Lower leg skin (tissue), 4 donors: ENCODE measurements at regions not wholly inside any gene's neighbourhood (a gene's known extent, or its start where the extent isn't known, plus 50 kb on each side); places are given as distances from the start of the nearest gene placed in this dataset.

Experiments
- DNase-seq, 2 donors: peaks; one replicate each; pipeline ENCODE4 v3.0.0-alpha.2; 2019; ENCODE audit warnings: low spot score in 2 of 2
- H3K4me3 ChIP-seq: fragments of 200-600 bp; sonication (generic); 2 replicates; pipeline ENCODE4 v1.5.1; 2017; ENCODE audit warnings: mild to moderate bottlenecking, low read depth; ENCODE audit not compliant: poor library complexity, severe bottlenecking
- POLR2A ChIP-seq, 2 donors: fragments of 450-650 bp; IDR thresholded peaks; one replicate each; pipeline ENCODE4 v1.6.1; 2016 to 2017; ENCODE audit warnings: antibody characterized with exemption in 2 of 2, mild to moderate bottlenecking in 1 of 2, moderate library complexity in 1 of 2
- WGBS, 2 donors: methylation state at CpG; one replicate each; pipeline ENCODE4 v1.1.5; 2018; 5-methylcytosine and 5-hydroxymethylcytosine counted together
- intact Hi-C: fragments of 100-400 bp; cut with DNase I; formaldehyde crosslinking; loops from one replicate; pipeline ENCODE4 v1.15.0; 2023; ENCODE audit warnings: low total_unique reads
- TF ChIP-seq, protein P1 (sequence below), 3 donors: fragments of 450-650 bp; IDR thresholded peaks; one replicate each; pipeline ENCODE4 v1.5.1; 2016; ENCODE audit warnings: antibody characterized with exemption in 3 of 3, mild to moderate bottlenecking in 3 of 3, moderate library complexity in 2 of 3

DNA sequence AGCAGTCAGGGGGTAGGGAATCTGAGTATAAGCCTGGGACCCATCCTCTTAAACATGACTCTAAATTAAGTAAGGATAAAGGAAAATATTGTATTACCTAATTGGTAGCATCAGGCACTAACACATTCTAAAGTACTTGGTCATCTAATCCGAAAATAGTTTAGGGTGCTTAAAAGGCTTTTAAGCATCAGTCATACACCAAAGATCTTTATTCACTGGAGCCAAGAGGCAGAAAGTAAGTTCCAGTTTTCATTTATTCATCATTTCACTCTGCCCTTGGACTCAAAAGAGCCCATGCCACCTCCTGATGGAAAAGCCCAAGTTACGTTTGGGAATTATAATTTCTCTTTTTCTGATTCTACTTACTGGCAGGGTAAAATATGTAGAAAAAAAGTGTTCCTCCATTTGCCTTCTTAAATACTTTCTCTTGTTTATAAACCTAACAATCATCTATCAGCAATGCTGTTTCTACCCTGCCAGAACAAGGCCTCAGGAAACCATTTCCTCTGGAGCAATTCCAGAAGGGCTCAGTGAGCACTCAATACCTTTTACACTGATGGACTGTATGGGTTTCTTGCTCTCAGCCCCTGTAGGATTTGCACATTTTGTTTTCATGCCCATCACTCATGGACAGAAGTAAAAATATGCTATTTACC is 120.1 kb upstream of the SLC5A12 start:
- no peak for DNase-seq
- no peak overlapping the region for H3K4me3 ChIP-seq
- intact Hi-C loops, result no loop called here
- 18 to 30% methylated on average over 2 of the region's 2 CpGs for WGBS, 2 donors
- TF ChIP-seq, protein P1, sequence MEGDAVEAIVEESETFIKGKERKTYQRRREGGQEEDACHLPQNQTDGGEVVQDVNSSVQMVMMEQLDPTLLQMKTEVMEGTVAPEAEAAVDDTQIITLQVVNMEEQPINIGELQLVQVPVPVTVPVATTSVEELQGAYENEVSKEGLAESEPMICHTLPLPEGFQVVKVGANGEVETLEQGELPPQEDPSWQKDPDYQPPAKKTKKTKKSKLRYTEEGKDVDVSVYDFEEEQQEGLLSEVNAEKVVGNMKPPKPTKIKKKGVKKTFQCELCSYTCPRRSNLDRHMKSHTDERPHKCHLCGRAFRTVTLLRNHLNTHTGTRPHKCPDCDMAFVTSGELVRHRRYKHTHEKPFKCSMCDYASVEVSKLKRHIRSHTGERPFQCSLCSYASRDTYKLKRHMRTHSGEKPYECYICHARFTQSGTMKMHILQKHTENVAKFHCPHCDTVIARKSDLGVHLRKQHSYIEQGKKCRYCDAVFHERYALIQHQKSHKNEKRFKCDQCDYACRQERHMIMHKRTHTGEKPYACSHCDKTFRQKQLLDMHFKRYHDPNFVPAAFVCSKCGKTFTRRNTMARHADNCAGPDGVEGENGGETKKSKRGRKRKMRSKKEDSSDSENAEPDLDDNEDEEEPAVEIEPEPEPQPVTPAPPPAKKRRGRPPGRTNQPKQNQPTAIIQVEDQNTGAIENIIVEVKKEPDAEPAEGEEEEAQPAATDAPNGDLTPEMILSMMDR (IDR thresholded peaks at IDR 0.05), result no peak
- no peak for TF ChIP-seq POLR2A (IDR thresholded peaks at IDR 0.05)

DNA sequence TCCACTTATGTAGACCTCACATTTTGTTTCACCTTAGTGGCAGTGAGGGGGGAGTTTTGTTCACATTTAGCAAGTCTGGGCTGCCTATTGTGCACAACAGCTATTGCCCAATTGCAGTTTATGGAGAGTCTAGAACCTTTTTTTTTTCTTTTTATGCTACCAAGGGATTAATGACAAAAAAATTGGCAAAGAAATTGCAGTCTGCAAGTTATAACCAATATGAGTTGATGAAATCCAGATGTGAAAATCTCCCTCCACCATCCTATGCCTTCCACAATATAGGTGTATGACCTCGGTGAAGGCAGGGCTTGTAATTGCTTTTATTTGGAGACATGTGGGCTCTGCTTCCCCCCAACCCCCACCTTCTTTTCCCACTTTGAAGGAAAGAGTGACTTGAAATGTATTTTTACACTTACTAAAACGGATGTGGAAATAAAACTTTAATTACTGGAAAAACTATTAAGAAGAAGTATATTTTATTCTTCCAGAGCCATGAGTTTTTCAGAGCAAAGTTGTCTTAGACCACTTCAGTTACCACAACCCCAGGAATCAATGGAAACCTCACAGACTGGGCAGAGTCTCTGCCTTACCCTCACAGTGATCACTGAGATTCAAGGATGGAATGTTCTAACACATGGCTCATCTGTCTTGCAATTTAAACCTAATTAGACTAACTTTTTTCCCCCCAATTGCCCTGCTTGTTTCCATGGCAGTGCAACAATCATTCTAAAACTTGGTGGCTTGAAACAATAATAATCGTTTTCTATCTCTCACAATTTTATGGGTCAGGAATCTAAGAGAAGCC is 120.8 kb upstream of the SLC5A12 start:
- no peak overlapping the region for H3K4me3 ChIP-seq
- TF ChIP-seq POLR2A (IDR thresholded peaks at IDR 0.05), result no peak
- TF ChIP-seq, protein P1 (IDR thresholded peaks at IDR 0.05), result no peak
- intact Hi-C loops, result no loop called here
- 27 to 34% methylated on average over 3 of the region's 3 CpGs for WGBS, 2 donors
- DNase-seq, result no peak

DNA sequence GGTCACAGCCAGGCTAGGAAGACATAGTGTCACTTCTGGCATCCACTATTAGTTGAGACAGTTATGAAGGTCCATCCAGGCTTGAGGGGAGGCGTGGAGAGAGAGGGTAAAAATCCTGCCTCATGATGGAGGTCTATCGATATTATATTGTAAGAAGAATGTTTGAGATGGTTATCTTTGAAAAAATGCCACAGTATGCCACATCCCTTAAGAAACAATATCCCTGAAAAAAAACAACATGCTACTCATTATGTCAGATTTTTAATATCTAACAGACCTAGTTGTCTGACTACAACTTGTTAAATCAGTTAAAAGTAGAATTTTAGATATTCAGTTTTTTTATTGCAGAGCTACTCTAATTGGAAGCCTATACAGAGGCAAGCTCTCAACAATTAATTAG is 121.7 kb upstream of the SLC5A12 start:
- no peak for DNase-seq
- intact Hi-C loops, result no loop called here
- TF ChIP-seq, protein P1 (IDR thresholded peaks at IDR 0.05), result no peak
- TF ChIP-seq POLR2A (IDR thresholded peaks at IDR 0.05), result no peak
- 59 to 79% methylated on average over 2 of the region's 2 CpGs for WGBS, 2 donors
- no peak overlapping the region for H3K4me3 ChIP-seq

DNA sequence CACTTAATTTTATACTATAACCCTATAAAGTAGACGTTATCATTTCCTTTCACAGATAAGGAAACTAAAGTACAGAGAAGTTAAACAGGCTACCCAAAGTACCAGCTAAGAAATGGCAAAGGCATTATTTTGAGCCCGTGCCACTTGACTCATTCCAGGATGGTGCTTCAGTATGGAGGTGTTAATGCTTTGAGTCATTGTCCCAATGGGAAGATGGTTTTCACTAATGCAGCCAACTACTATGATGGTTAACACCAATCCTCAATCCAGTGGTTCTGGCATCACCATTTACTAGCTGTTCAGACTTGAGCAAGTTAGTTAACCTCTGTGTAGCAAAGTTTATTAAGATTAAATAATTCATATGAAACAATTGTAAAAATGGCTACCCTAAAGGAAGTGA is 123.1 kb upstream of the SLC5A12 start:
- intact Hi-C loops, result no loop called here
- no peak for DNase-seq
- H3K4me3 ChIP-seq, result no peak overlapping the region
- 86 to 87% methylated on average over 2 of the region's 2 CpGs for WGBS, 2 donors
- TF ChIP-seq, protein P1 (IDR thresholded peaks at IDR 0.05), result no peak

DNA sequence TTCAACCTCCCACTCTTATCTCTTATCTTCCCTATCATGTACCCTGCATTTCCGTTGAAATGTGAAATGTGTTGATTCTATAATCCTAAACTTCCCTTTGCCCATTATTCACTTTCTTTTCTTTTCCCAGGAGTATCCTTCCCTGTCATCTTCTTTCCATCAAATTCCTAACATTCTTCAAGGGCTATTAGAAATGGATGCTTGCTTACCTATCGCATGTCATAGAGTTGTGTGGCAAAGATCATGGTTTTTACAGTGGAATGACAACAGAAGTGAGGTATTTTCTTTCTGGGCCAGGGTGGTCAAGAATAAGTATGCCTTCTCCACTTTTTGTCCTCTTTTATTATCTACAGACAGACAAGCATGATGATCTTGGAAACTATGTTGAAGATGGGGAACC is 124.4 kb upstream of the SLC5A12 start:
- intact Hi-C loops, result no loop called here
- TF ChIP-seq, protein P1 (IDR thresholded peaks at IDR 0.05), result no peak
- TF ChIP-seq POLR2A (IDR thresholded peaks at IDR 0.05), result no peak
- 57 to 71% methylated on average over 2 of the region's 2 CpGs for WGBS, 2 donors
- H3K4me3 ChIP-seq, result no peak overlapping the region
- no peak for DNase-seq
